ENCODE measurements at regions not wholly inside any gene's neighbourhood (a gene's known extent, or its start where the extent isn't known, plus 50 kb on each side); places are given as distances from the start of the nearest gene placed in this dataset.

DNA sequence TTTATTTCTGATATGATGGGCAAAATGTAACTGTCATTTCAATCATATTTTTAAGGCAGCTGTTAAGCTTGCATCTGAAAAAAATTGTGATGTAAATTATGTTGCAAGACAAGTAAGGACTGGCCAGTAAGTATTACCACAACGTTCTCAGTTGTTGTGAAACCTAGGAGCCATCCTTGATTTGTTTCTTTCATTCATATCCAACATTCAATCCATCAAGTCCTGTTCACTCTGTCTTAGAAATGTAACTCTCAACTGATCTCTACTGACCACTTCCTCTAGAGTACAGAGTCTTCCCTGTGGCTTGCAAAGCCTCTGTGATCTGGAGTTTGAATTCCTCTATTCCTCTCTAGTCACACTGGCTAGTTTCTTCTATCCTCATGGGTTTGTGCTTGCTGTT is 161.4 kb upstream of the MAD2L1 start:
- Histone ChIP-seq H3K4me1 (ENCODE audit: insufficient read depth, low read length) (no peaks in the 10 kb centered on the region), H3K4me3 (ENCODE audit: low read length) (no peak overlapping the region), H3K27me3 (ENCODE audit: control insufficient read depth in 1 of 2, insufficient read depth in 2 of 2, low read length in 2 of 2) (no peaks in the 10 kb centered on the region), H3K9me3 (ENCODE audit: control insufficient read depth in 1 of 2, insufficient read depth in 1 of 2, low read length in 2 of 2) (no peaks in the 10 kb centered on the region), H3K36me3 (ENCODE audit: insufficient read depth, low read length) (no peaks in the 10 kb centered on the region), H3K27ac (ENCODE audit: low read depth in 1 of 2, low read length in 2 of 2) (no peak overlapping the region)
- H3K27me3 Mint-ChIP-seq = peaks cover 17% of the 10 kb centered on the region
- H3K27ac Mint-ChIP-seq = no peak overlapping the region
- TF ChIP-seq, protein P1, sequence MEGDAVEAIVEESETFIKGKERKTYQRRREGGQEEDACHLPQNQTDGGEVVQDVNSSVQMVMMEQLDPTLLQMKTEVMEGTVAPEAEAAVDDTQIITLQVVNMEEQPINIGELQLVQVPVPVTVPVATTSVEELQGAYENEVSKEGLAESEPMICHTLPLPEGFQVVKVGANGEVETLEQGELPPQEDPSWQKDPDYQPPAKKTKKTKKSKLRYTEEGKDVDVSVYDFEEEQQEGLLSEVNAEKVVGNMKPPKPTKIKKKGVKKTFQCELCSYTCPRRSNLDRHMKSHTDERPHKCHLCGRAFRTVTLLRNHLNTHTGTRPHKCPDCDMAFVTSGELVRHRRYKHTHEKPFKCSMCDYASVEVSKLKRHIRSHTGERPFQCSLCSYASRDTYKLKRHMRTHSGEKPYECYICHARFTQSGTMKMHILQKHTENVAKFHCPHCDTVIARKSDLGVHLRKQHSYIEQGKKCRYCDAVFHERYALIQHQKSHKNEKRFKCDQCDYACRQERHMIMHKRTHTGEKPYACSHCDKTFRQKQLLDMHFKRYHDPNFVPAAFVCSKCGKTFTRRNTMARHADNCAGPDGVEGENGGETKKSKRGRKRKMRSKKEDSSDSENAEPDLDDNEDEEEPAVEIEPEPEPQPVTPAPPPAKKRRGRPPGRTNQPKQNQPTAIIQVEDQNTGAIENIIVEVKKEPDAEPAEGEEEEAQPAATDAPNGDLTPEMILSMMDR (IDR thresholded peaks at IDR 0.05) = no peak
- H3K36me3 Mint-ChIP-seq (ENCODE audit: low read depth) = no peaks in the 10 kb centered on the region
- no peaks in the 10 kb centered on the region for H3K9me3 Mint-ChIP-seq
- H3K4me1 Mint-ChIP-seq (ENCODE audit: low read depth) = no peaks in the 10 kb centered on the region
- ChIA-PET POLR2A (no interaction called here), CTCF (no interaction called here)
- DNase-seq (no peak), ATAC-seq (ENCODE audit: poor library complexity) (no peak)
- intact Hi-C loops (cut with DNase I, micrococcal nuclease) = no loop called here
- no peak overlapping the region for H3K4me3 Mint-ChIP-seq

DNA sequence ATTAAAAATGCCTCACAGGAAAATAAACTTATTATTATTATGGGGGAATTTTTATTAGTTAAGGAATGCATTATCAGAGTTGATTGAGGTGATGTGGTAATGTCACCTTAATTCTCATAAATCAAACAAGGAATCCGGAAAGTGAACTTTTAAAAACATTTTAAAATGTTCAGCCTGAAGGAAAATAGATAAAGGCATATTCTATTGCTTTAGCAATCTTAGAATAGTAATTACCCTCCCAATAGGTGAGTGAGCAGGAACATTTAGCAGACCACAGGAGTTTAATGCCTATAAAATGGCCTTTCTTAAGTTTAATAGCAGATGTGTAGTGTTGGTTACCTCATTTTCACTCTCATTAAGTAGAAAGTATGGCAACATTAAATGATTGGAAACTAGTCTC is 160.9 kb upstream of the MAD2L1 start:
- Mint-ChIP-seq H3K27me3 (peaks cover 17% of the 10 kb centered on the region), H3K27ac (no peak overlapping the region), H3K4me1 (ENCODE audit: low read depth) (no peaks in the 10 kb centered on the region), H3K4me3 (no peak overlapping the region), H3K9me3 (no peaks in the 10 kb centered on the region), H3K36me3 (ENCODE audit: low read depth) (no peaks in the 10 kb centered on the region)
- H3K4me3 ChIP-seq (ENCODE audit: low read length) = no peak overlapping the region
- ChIA-PET CTCF (no interaction called here), POLR2A (no interaction called here)
- H3K9me3 ChIP-seq (ENCODE audit: control insufficient read depth in 1 of 2, insufficient read depth in 1 of 2, low read length in 2 of 2) = no peaks in the 10 kb centered on the region
- DNase-seq = no peak
- intact Hi-C loops (cut with DNase I, micrococcal nuclease) = no loop called here
- TF ChIP-seq, protein P1 (IDR thresholded peaks at IDR 0.05) = no peak
- no peaks in the 10 kb centered on the region for H3K4me1 ChIP-seq (ENCODE audit: insufficient read depth, low read length)
- H3K36me3 ChIP-seq (ENCODE audit: insufficient read depth, low read length) = no peaks in the 10 kb centered on the region
- H3K27me3 ChIP-seq (ENCODE audit: control insufficient read depth in 1 of 2, insufficient read depth in 2 of 2, low read length in 2 of 2) = no peaks in the 10 kb centered on the region
- no peak overlapping the region for H3K27ac ChIP-seq (ENCODE audit: low read depth in 1 of 2, low read length in 2 of 2)
- no peak for ATAC-seq (ENCODE audit: poor library complexity)

DNA sequence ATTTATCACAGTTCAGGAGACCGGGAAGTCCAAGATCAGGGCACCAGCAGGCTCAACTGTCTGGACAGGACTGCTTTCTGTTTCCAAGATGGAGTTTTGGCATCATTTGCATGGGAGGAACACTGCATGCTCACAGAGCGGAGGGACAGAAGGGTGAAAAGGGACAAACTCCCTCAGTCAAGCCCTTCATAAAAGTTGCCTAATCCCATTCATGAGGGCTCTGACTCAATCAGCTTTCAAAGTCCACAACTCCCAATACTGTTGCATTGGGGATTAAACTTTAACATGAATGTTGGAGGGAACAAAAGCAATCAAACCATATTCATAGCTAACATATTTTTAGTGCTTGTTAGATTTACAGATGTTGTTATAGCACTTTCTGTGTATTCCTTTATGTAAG is 158.9 kb upstream of the MAD2L1 start:
- POLR2A ChIA-PET = no interaction called here
- H3K36me3 ChIP-seq (ENCODE audit: insufficient read depth, low read length) = no peaks in the 10 kb centered on the region

More for the DNA sequence above, 158.9 kb upstream of the MAD2L1 start:
- Mint-ChIP-seq H3K4me1 (ENCODE audit: low read depth) (no peaks in the 10 kb centered on the region), H3K27ac (no peak overlapping the region), H3K9me3 (no peaks in the 10 kb centered on the region), H3K36me3 (ENCODE audit: low read depth) (no peaks in the 10 kb centered on the region), H3K4me3 (no peak overlapping the region), H3K27me3 (peaks cover 10% of the 10 kb centered on the region)
- H3K27ac ChIP-seq (ENCODE audit: low read depth in 1 of 2, low read length in 2 of 2) = no peak overlapping the region
- CTCF ChIA-PET = no interaction called here
- no peaks in the 10 kb centered on the region for H3K4me1 ChIP-seq (ENCODE audit: insufficient read depth, low read length)
- no peak overlapping the region for H3K4me3 ChIP-seq (ENCODE audit: low read length)
- ATAC-seq (ENCODE audit: poor library complexity) = no peak
- intact Hi-C loops (cut with DNase I, micrococcal nuclease) = no loop called here
- no peaks in the 10 kb centered on the region for H3K9me3 ChIP-seq (ENCODE audit: control insufficient read depth in 1 of 2, insufficient read depth in 1 of 2, low read length in 2 of 2)
- H3K27me3 ChIP-seq (ENCODE audit: control insufficient read depth in 1 of 2, insufficient read depth in 2 of 2, low read length in 2 of 2) = no peaks in the 10 kb centered on the region
- TF ChIP-seq, protein P1 (IDR thresholded peaks at IDR 0.05) = no peak
- no peak for DNase-seq
